ENCODE measurements at regions not wholly inside any gene's neighbourhood (a gene's known extent, or its start where the extent isn't known, plus 50 kb on each side); places are given as distances from the start of the nearest gene placed in this dataset.

DNA sequence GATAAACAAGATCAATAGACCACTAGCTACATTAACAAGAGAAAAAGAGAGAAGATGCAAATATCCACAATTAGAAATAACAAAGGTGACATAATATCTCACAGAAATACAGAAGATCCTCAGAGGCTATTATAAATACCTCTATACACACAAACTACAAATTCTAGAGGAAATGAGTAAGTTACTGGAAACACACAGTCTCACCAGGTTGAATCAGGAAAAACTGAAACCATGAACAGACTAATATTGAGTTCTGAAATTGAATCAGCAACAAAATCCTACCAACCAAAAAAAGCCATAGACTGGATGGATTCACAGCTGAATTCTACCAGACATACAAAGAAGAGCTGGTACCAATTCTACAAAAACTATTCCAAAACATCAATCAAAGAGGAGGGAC is 211.8 kb upstream of the CPEB2 start:
- Histone ChIP-seq H3K36me3 (ENCODE audit: insufficient read depth, insufficient read length, low read length) (no peaks in the 10 kb centered on the region), H3K9ac (ENCODE audit: insufficient read length, low read depth) (no peak overlapping the region), H3K27me3 (ENCODE audit: insufficient read depth, insufficient read length) (no peaks in the 10 kb centered on the region), H3K4me1 (ENCODE audit: insufficient read depth, insufficient read length) (no peaks in the 10 kb centered on the region), H3K9me3 (ENCODE audit: insufficient read depth, low read length) (peaks cover 10% of the 10 kb centered on the region; the same call in 1 of the 2 replicates), H3K4me3 (ENCODE audit: insufficient read length, low read depth) (no peak overlapping the region)
- TF ChIP-seq YY1 (IDR thresholded peaks at IDR 0.05; ENCODE audit: insufficient read depth, insufficient read length) (no peak), SUZ12 (IDR thresholded peaks at IDR 0.05; ENCODE audit: extremely low read depth, insufficient read depth, insufficient read length) (no peak), ZNF274 (IDR thresholded peaks at IDR 0.05; ENCODE audit: low read depth, low read length) (no peak)
- no peak for DNase-seq (ENCODE audit: low read depth, low spot score)

DNA sequence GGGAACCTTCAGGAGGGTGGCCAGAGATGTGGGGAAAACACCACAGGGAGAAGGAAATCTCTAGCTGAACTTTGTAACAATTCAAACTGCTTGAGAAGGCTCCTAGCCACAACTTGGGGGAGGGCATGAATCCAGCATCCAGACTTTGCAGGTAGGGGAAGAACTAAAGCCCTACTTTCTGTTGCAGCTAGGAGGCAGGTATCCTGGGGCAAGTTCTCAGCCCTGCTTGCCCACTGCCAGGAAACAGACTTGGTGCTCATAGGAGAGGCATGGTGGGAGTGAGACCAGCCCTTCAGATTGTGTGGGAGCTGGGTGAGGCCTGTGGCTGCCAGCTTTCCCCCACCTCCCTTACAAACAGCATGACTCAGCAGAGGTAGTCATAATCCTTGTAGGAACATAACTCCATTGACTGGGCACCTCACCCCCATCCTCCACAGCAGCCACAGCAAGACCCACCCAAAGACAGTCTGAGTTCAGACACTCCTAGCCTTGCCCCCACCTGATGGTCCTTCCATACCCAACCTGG is 209.5 kb upstream of the CPEB2 start:
- TF ChIP-seq SUZ12 (IDR thresholded peaks at IDR 0.05; ENCODE audit: extremely low read depth, insufficient read depth, insufficient read length): no peak
- no peak for TF ChIP-seq YY1 (IDR thresholded peaks at IDR 0.05; ENCODE audit: insufficient read depth, insufficient read length)
- TF ChIP-seq ZNF274 (IDR thresholded peaks at IDR 0.05; ENCODE audit: low read depth, low read length): no peak
- Histone ChIP-seq H3K4me3 (ENCODE audit: insufficient read length, low read depth) (no peak overlapping the region), H3K4me1 (ENCODE audit: insufficient read depth, insufficient read length) (no peaks in the 10 kb centered on the region), H3K9ac (ENCODE audit: insufficient read length, low read depth) (no peak overlapping the region), H3K36me3 (ENCODE audit: insufficient read depth, insufficient read length, low read length) (no peaks in the 10 kb centered on the region), H3K27me3 (ENCODE audit: insufficient read depth, insufficient read length) (no peaks in the 10 kb centered on the region), H3K9me3 (ENCODE audit: insufficient read depth, low read length) (peaks cover 7% of the 10 kb centered on the region; the same call in 1 of the 2 replicates)
- DNase-seq (ENCODE audit: low read depth, low spot score): no peak

DNA sequence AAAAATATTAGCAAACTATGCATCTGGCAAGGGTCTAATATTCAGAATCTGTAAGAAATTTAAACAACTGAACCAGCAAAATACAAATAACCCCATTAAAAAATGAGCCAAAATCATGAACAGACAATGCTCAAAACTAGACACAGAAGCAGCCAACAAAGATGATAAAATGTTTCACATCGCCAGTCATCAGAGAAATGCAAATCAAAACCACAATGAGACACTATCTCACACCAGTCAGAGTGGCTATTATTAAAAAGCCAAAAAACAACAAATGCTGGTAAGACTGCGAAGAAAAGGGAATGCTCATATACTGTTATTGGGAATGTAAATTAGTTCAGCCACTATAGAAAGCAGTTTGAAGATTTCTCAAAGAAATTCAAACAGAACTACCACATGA is 201.3 kb upstream of the CPEB2 start:
- no peaks in the 10 kb centered on the region for H3K27me3 ChIP-seq (ENCODE audit: insufficient read depth, insufficient read length)
- no peak for DNase-seq (ENCODE audit: low read depth, low spot score)
- TF ChIP-seq SUZ12 (IDR thresholded peaks at IDR 0.05; ENCODE audit: extremely low read depth, insufficient read depth, insufficient read length): no peak
- TF ChIP-seq YY1 (IDR thresholded peaks at IDR 0.05; ENCODE audit: insufficient read depth, insufficient read length): no peak
- TF ChIP-seq ZNF274 (IDR thresholded peaks at IDR 0.05; ENCODE audit: low read depth, low read length): no peak

DNA sequence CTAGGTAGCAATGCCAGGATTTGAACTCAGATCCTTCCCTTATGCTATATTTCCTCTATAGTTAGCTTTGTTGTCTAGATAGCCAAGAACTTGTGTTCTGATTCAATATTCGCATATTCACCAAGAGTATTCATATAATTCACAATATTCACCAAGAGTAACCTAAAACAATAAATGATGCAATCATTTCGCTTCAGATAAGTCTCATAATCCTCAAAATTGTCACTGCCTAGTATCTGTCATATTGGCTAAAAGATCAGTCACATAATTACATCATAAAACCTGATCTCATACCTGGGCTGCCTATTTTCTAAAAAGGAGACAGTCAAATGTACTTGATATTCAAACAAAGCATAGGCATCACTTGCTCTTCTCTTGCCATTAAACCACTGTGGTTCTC is 199.7 kb upstream of the CPEB2 start:
- Histone ChIP-seq H3K36me3 (ENCODE audit: insufficient read depth, insufficient read length, low read length) (no peaks in the 10 kb centered on the region), H3K9ac (ENCODE audit: insufficient read length, low read depth) (no peak overlapping the region), H3K27me3 (ENCODE audit: insufficient read depth, insufficient read length) (no peaks in the 10 kb centered on the region), H3K9me3 (ENCODE audit: insufficient read depth, low read length) (peaks cover 16% of the 10 kb centered on the region; the same call in 1 of the 2 replicates), H3K4me1 (ENCODE audit: insufficient read depth, insufficient read length) (no peaks in the 10 kb centered on the region), H3K4me3 (ENCODE audit: insufficient read length, low read depth) (no peak overlapping the region)
- TF ChIP-seq ZNF274 (IDR thresholded peaks at IDR 0.05; ENCODE audit: low read depth, low read length) (no peak), YY1 (IDR thresholded peaks at IDR 0.05; ENCODE audit: insufficient read depth, insufficient read length) (no peak), SUZ12 (IDR thresholded peaks at IDR 0.05; ENCODE audit: extremely low read depth, insufficient read depth, insufficient read length) (no peak)
- DNase-seq (ENCODE audit: low read depth, low spot score): no peak

More for the DNA sequence above, 201.3 kb upstream of the CPEB2 start:
- Histone ChIP-seq H3K9ac (ENCODE audit: insufficient read length, low read depth) (no peak overlapping the region), H3K36me3 (ENCODE audit: insufficient read depth, insufficient read length, low read length) (no peaks in the 10 kb centered on the region), H3K4me3 (ENCODE audit: insufficient read length, low read depth) (no peak overlapping the region), H3K4me1 (ENCODE audit: insufficient read depth, insufficient read length) (no peaks in the 10 kb centered on the region), H3K9me3 (ENCODE audit: insufficient read depth, low read length) (peaks cover 16% of the 10 kb centered on the region; the same call in 1 of the 2 replicates)

DNA sequence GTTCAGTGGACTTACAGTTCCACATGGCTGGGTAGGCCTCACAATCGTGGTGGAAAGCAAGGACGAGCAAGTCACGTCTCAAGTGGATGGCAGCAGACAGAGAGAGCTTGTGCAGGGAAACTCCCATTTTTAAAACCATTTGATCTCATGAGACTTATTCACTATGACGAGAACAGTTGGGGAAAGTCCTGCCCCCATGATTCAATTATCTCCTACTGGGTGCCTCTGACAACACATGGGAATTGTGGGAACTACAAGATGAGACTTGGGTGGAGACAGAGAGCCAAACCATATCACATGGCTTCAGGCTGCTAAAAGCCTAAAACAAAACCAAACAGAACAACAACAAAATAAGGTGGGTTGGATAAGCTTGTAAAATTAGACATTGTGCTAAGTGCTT is 194.4 kb upstream of the CPEB2 start:
- no peak for DNase-seq (ENCODE audit: low read depth, low spot score)
- no peak for TF ChIP-seq YY1 (IDR thresholded peaks at IDR 0.05; ENCODE audit: insufficient read depth, insufficient read length)
- no peak for TF ChIP-seq SUZ12 (IDR thresholded peaks at IDR 0.05; ENCODE audit: extremely low read depth, insufficient read depth, insufficient read length)
- TF ChIP-seq ZNF274 (IDR thresholded peaks at IDR 0.05; ENCODE audit: low read depth, low read length): no peak
- no peaks in the 10 kb centered on the region for H3K4me1 ChIP-seq (ENCODE audit: insufficient read depth, insufficient read length)
- no peak overlapping the region for H3K4me3 ChIP-seq (ENCODE audit: insufficient read length, low read depth)
- H3K9me3 ChIP-seq (ENCODE audit: insufficient read depth, low read length): no peaks in the 10 kb centered on the region
- H3K9ac ChIP-seq (ENCODE audit: insufficient read length, low read depth): no peak overlapping the region
- H3K36me3 ChIP-seq (ENCODE audit: insufficient read depth, insufficient read length, low read length): no peaks in the 10 kb centered on the region
- H3K27me3 ChIP-seq (ENCODE audit: insufficient read depth, insufficient read length): no peaks in the 10 kb centered on the region

DNA sequence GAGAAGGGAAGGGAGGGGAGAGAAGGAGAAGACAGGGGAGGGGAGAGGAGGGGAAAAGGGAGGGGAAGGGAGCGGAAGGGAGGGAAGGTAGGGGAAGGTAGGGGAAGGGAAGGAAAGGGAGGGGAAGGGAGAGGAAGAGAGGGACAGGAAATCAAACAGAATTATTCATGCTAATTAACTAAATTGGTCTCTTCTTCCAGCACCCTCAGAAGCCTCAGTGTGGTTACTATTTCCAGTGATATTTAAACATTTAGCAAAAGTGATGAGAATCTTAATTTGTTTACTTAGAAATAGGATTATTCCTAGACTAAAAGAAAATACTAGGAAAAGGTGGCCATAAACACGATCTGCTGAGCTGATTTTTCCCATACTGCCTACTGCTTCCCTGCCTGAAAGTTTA is 193.1 kb upstream of the CPEB2 start:
- TF ChIP-seq SUZ12 (IDR thresholded peaks at IDR 0.05; ENCODE audit: extremely low read depth, insufficient read depth, insufficient read length) (no peak), YY1 (IDR thresholded peaks at IDR 0.05; ENCODE audit: insufficient read depth, insufficient read length) (no peak), ZNF274 (IDR thresholded peaks at IDR 0.05; ENCODE audit: low read depth, low read length) (no peak)
- H3K36me3 ChIP-seq (ENCODE audit: insufficient read depth, insufficient read length, low read length): no peaks in the 10 kb centered on the region

DNA sequence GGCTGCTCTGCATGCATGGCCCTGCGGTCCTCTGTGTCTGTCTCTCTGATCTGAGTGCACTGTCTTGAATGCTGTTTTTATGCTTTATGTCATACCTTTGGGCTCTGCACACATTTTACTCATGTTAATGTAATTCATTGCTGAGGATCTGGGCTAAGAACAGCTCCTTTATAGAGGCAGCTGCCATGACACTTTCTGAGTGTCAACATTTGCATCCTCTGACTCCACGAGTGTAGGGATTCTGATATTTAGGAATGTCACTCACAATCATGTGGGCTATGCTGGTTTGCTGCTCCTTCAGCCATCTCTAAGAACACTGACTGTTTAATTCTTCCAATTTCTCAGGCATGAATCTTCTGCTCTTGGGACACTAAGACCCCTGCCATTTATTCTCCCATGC is 192.2 kb upstream of the CPEB2 start:
- H3K27me3 ChIP-seq (ENCODE audit: insufficient read depth, insufficient read length): no peaks in the 10 kb centered on the region

More for the DNA sequence above, 193.1 kb upstream of the CPEB2 start:
- Histone ChIP-seq H3K27me3 (ENCODE audit: insufficient read depth, insufficient read length) (no peaks in the 10 kb centered on the region), H3K4me1 (ENCODE audit: insufficient read depth, insufficient read length) (no peaks in the 10 kb centered on the region), H3K9ac (ENCODE audit: insufficient read length, low read depth) (no peak overlapping the region), H3K4me3 (ENCODE audit: insufficient read length, low read depth) (no peak overlapping the region), H3K9me3 (ENCODE audit: insufficient read depth, low read length) (no peaks in the 10 kb centered on the region)
- DNase-seq (ENCODE audit: low read depth, low spot score): no peak

More for the DNA sequence above, 192.2 kb upstream of the CPEB2 start:
- Histone ChIP-seq H3K9me3 (ENCODE audit: insufficient read depth, low read length) (no peaks in the 10 kb centered on the region), H3K4me1 (ENCODE audit: insufficient read depth, insufficient read length) (no peaks in the 10 kb centered on the region), H3K36me3 (ENCODE audit: insufficient read depth, insufficient read length, low read length) (no peaks in the 10 kb centered on the region), H3K4me3 (ENCODE audit: insufficient read length, low read depth) (no peak overlapping the region), H3K9ac (ENCODE audit: insufficient read length, low read depth) (no peak overlapping the region)
- TF ChIP-seq ZNF274 (IDR thresholded peaks at IDR 0.05; ENCODE audit: low read depth, low read length) (no peak), YY1 (IDR thresholded peaks at IDR 0.05; ENCODE audit: insufficient read depth, insufficient read length) (no peak), SUZ12 (IDR thresholded peaks at IDR 0.05; ENCODE audit: extremely low read depth, insufficient read depth, insufficient read length) (no peak)
- DNase-seq (ENCODE audit: low read depth, low spot score): no peak

Data from NT2/D1 (cell line).